ENCODE measurements at regions not wholly inside any gene's neighbourhood (a gene's known extent, or its start where the extent isn't known, plus 50 kb on each side); places are given as distances from the start of the nearest gene placed in this dataset.
"Not testable (repeated sequence)": the region's sequence is repeated elsewhere in the genome, so short reads cannot be mapped to it uniquely, and the experiment has no call there.

DNA sequence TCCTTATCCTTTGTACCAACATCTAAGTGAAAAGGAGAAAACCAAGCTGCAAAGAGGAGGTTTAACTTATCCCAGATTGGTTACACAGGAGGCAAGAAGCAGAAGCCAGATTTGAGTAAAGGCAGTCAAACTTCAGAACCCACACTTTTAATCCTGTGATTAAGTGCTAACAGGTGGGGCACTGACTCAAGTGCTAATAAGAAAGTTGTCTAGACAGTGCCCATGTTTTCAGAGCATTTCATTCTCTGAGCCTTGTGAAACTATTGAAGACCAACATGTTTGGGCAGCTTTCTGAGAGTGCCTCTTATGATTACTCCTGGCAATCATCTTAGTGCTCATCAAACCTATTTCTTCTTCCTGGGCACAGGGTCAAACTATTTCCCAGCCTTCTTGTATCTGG lies 380.8 kb downstream of the KCNRG start:
- no peak overlapping the region for H3K4me3 ChIP-seq (ENCODE audit: insufficient read depth, low read length)
- no peak overlapping the region for H2AFZ ChIP-seq (ENCODE audit: low read length)
- DNase-seq (ENCODE audit: insufficient read length, low spot score, missing footprints) = peak; percentile 22
- no peaks in the 10 kb centered on the region for H3K9me3 ChIP-seq (ENCODE audit: low read depth, low read length)
- peaks cover 12% of the 10 kb centered on the region for H3K4me1 ChIP-seq (ENCODE audit: insufficient read depth, low read length)
- H3K79me2 ChIP-seq (ENCODE audit: insufficient read depth, low read length) = no peaks in the 10 kb centered on the region
- no peaks in the 10 kb centered on the region for H3K27me3 ChIP-seq (ENCODE audit: insufficient read depth, low read length)
- no peaks in the 10 kb centered on the region for H3K36me3 ChIP-seq (ENCODE audit: insufficient read depth, low read length)
- TF ChIP-seq, protein P1, sequence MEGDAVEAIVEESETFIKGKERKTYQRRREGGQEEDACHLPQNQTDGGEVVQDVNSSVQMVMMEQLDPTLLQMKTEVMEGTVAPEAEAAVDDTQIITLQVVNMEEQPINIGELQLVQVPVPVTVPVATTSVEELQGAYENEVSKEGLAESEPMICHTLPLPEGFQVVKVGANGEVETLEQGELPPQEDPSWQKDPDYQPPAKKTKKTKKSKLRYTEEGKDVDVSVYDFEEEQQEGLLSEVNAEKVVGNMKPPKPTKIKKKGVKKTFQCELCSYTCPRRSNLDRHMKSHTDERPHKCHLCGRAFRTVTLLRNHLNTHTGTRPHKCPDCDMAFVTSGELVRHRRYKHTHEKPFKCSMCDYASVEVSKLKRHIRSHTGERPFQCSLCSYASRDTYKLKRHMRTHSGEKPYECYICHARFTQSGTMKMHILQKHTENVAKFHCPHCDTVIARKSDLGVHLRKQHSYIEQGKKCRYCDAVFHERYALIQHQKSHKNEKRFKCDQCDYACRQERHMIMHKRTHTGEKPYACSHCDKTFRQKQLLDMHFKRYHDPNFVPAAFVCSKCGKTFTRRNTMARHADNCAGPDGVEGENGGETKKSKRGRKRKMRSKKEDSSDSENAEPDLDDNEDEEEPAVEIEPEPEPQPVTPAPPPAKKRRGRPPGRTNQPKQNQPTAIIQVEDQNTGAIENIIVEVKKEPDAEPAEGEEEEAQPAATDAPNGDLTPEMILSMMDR (IDR thresholded peaks at IDR 0.05; ENCODE audit: extremely low read depth, low read depth, low read length) = no peak
- H4K20me1 ChIP-seq (ENCODE audit: insufficient read depth, low read length) = no peaks in the 10 kb centered on the region
- no peak overlapping the region for H3K27ac ChIP-seq (ENCODE audit: low read depth, low read length)
- no peak overlapping the region for H3K4me2 ChIP-seq (ENCODE audit: insufficient read depth, low read length)

DNA sequence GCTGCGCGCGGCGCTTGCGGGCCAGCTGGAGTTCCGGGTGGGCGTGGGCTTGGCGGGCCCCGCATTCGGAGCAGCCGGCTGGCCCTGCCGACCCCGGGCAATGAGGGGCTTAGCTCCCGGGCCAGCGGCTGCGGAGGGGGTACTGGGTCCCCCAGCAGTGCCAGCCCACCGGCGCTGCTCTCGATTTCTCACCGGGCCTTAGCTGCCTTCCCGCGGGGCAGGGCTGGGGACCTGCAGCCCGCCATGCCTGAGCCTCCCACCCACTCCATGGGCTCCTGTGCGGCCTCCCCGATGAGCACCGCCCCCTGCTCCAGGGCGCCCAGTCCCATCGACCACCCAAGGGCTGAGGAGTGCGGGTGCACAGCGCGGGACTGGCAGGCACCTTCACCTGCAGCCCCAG lies 381.4 kb downstream of the KCNRG start:
- not testable (repeated sequence) for H3K79me2 ChIP-seq (ENCODE audit: insufficient read depth, low read length); H3K27me3 ChIP-seq (ENCODE audit: insufficient read depth, low read length); H4K20me1 ChIP-seq (ENCODE audit: insufficient read depth, low read length); H2AFZ ChIP-seq (ENCODE audit: low read length); H3K4me2 ChIP-seq (ENCODE audit: insufficient read depth, low read length); H3K4me3 ChIP-seq (ENCODE audit: insufficient read depth, low read length); H3K36me3 ChIP-seq (ENCODE audit: insufficient read depth, low read length); H3K27ac ChIP-seq (ENCODE audit: low read depth, low read length); H3K9me3 ChIP-seq (ENCODE audit: low read depth, low read length); DNase-seq (ENCODE audit: insufficient read length, low spot score, missing footprints)
- H3K4me1 ChIP-seq (ENCODE audit: insufficient read depth, low read length) = peaks cover 18% of the 10 kb centered on the region

DNA sequence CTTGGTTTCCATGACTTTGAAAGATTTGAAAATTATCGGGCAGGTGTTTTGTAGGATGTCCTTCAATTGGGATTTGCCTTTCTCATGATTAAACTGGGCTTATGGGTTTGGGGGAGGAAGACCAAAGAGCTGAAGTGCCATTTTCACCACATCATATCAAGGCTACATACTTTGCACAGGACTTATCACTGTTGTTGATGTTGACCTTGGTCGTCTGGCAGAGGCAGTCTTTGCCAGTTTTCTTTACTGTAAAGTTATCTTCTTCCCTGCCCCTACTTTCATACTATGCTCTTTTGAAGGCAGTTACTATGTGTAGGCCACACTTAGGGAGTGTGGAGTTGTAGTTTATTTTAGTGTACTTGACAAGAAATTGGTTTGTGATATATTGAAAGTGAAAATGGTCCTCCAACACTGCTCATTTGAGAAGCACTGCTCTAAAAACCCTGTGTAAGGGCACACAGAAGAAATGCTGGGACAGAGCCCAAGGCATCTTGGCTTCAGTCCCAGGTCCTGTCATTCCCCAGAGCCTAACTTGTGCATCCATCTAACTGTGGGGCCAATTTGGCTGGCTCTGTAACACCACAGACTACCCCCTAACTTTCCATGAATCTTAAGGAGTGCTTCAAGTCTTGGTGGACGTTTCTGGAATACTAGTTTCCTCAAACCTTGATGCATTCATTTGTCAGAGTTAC lies 384.9 kb downstream of the KCNRG start:
- H4K20me1 ChIP-seq (ENCODE audit: insufficient read depth, low read length) = no peaks in the 10 kb centered on the region
- H3K27ac ChIP-seq (ENCODE audit: low read depth, low read length) = peak overlapping the region; percentile 61
- TF ChIP-seq, protein P1 (IDR thresholded peaks at IDR 0.05; ENCODE audit: extremely low read depth, low read depth, low read length) = no peak
- H3K9me3 ChIP-seq (ENCODE audit: low read depth, low read length) = no peaks in the 10 kb centered on the region
- H3K4me2 ChIP-seq (ENCODE audit: insufficient read depth, low read length) = peak overlapping the region; percentile 35
- no peaks in the 10 kb centered on the region for H3K27me3 ChIP-seq (ENCODE audit: insufficient read depth, low read length)
- peaks cover 29% of the 10 kb centered on the region for H3K4me1 ChIP-seq (ENCODE audit: insufficient read depth, low read length)
- DNase-seq (ENCODE audit: insufficient read length, low spot score, missing footprints) = peak; percentile 80
- H3K36me3 ChIP-seq (ENCODE audit: insufficient read depth, low read length) = no peaks in the 10 kb centered on the region
- H3K4me3 ChIP-seq (ENCODE audit: insufficient read depth, low read length) = peak overlapping the region; percentile 6
- no peaks in the 10 kb centered on the region for H3K79me2 ChIP-seq (ENCODE audit: insufficient read depth, low read length)
- peak overlapping the region; percentile 52 for H2AFZ ChIP-seq (ENCODE audit: low read length)

DNA sequence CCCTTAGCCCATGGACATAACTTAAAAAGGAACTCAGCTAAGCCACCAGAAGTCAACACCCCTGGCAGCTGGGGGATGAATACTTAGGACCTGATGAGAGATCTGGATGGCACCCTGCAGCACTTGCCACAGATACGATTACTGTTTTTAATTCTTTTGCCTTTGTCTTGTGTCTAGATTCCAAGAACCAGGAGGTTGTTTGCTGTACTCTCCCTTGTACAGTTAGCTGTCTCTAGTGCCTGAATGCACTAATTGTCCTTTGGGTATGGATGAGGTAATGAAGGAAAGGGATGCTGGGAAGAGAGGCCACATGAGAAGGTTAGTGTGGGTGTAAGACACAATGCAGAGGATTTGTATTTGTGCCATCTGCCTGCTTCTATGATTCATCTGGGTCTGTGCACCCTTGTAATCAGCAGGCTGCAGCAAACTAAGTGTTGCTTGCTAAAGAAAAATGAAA lies 385.8 kb downstream of the KCNRG start:
- DNase-seq (ENCODE audit: insufficient read length, low spot score, missing footprints) = peak; percentile 94
- H3K9me3 ChIP-seq (ENCODE audit: low read depth, low read length) = no peaks in the 10 kb centered on the region
- TF ChIP-seq, protein P1 (IDR thresholded peaks at IDR 0.05; ENCODE audit: extremely low read depth, low read depth, low read length) = no peak
- peak overlapping the region; percentile 61 for H3K27ac ChIP-seq (ENCODE audit: low read depth, low read length)
- no peak overlapping the region for H3K4me3 ChIP-seq (ENCODE audit: insufficient read depth, low read length)
- H4K20me1 ChIP-seq (ENCODE audit: insufficient read depth, low read length) = no peaks in the 10 kb centered on the region
- no peaks in the 10 kb centered on the region for H3K36me3 ChIP-seq (ENCODE audit: insufficient read depth, low read length)
- peak overlapping the region; percentile 75 for H3K4me2 ChIP-seq (ENCODE audit: insufficient read depth, low read length)
- peak overlapping the region; percentile 16 for H2AFZ ChIP-seq (ENCODE audit: low read length)
- no peaks in the 10 kb centered on the region for H3K79me2 ChIP-seq (ENCODE audit: insufficient read depth, low read length)
- H3K4me1 ChIP-seq (ENCODE audit: insufficient read depth, low read length) = peaks cover 29% of the 10 kb centered on the region
- no peaks in the 10 kb centered on the region for H3K27me3 ChIP-seq (ENCODE audit: insufficient read depth, low read length)

Measured in osteoblast (primary cell).